K562 (cell line): ENCODE measurements at regions not wholly inside any gene's neighbourhood (a gene's known extent, or its start where the extent isn't known, plus 50 kb on each side); places are given as distances from the start of the nearest gene placed in this dataset.

Experiments used
- AFF1 ChIP-seq, 2 experiments: fragments of 450-650 bp; IDR thresholded peaks; 2 replicates each; pipeline ENCODE4 v1.6.1; 2018; ENCODE audit warnings: mild to moderate bottlenecking in 2 of 2, low read depth in 1 of 2; ENCODE audit not compliant: partially characterized antibody in 2 of 2
- ETV5 ChIP-seq: sonication (generic); formaldehyde crosslinking; IDR thresholded peaks from 2 replicates; pipeline ENCODE4 v1.4.0; 2020; ENCODE audit warnings: low read depth, mild to moderate bottlenecking, missing genetic modification reagents
- HOMEZ ChIP-seq: fragments of 250-450 bp; sonication (Bioruptor Pico); IDR thresholded peaks from 2 replicates; pipeline ENCODE4 v1.4.0; 2020; ENCODE audit warnings: mild to moderate bottlenecking, moderate library complexity
- MED1 ChIP-seq: sonication (generic); formaldehyde crosslinking; IDR thresholded peaks from 2 replicates; pipeline ENCODE4 v1.8.1; 2023; ENCODE audit warnings: missing genetic modification reagents, borderline replicate concordance
- POLR3G ChIP-seq: IDR thresholded peaks from 2 replicates; pipeline ENCODE4 v1.6.1; 2011; ENCODE audit not compliant: insufficient read length, insufficient replicate concordance; ENCODE audit errors: extremely low read depth

GRCh38 chr1:29557701-29558600 is 321.6 kb downstream of the PTPRU start (continued):
- no peak for TF ChIP-seq AFF1 (IDR thresholded peaks at IDR 0.05; ENCODE audit: low read depth in 1 of 2, partially characterized antibody in 2 of 2)
- TF ChIP-seq ETV5 (CRISPR knock-in tag) = no peak
- TF ChIP-seq POLR3G = no peak
- TF ChIP-seq HOMEZ (CRISPR knock-in tag) = no peak
- TF ChIP-seq MED1 (CRISPR knock-in tag) = no peak
